GM12878 (cell line): ENCODE measurements at regions not wholly inside any gene's neighbourhood (a gene's known extent, or its start where the extent isn't known, plus 50 kb on each side); places are given as distances from the start of the nearest gene placed in this dataset.

ENCODE experiments used
- ATAC-seq: fragments of 200-7000 bp; cut with Tn5 transposase; 3 replicates; pipeline ENCODE4 v1.9.1; 2020; ENCODE audit warnings: mild to moderate bottlenecking, moderate library complexity
- BruUV-seq: library from RNA; stranded (reverse); fragments of 400-500 nt; replicated peaks from 2 replicates; lab custom pipeline; 2021; lab: Mats Ljungman, UMichigan
- CTCF ChIA-PET: fragments of 300-600 bp; sonication (Branson Sonifier 250); formaldehyde crosslinking; extraction: SDS; loops from one replicate; lab custom pipeline; 2021; ENCODE audit warnings: inconsistent platforms; lab: Yijun Ruan, JAX
- POLR2A ChIA-PET: fragments of 350-600 bp; formaldehyde crosslinking; extraction: SDS; loops from one replicate; lab custom pipeline; 2021; ENCODE audit warnings: inconsistent platforms; lab: Charles Lee
- RAD21 ChIA-PET: fragments of 300-600 bp; sonication (Branson Sonifier 250); formaldehyde crosslinking; loops from one replicate; lab custom pipeline; 2023; ENCODE audit warnings: antibody characterized with exemption; ENCODE audit not compliant: unreplicated experiment; lab: Charles Lee
- SMC1A ChIA-PET: fragments of 300-600 bp; sonication (Branson Sonifier 250); formaldehyde crosslinking; loops from one replicate; lab custom pipeline; 2023; ENCODE audit not compliant: unreplicated experiment, uncharacterized antibody; lab: Charles Lee
- DNase-seq: peaks from one replicate; pipeline ENCODE4 v3.0.0-alpha.2; 2011; ENCODE audit warnings: low read depth, low spot score
- FAIRE-seq: peaks from 3 replicates; lab custom pipeline; 2011; peaks lifted over from hg19 to GRCh38; lab: Jason Lieb, UNC
- H2AFZ ChIP-seq: 2 replicates; pipeline ENCODE4 v1.6.0; 2011; ENCODE audit warnings: low read depth, low read length, control low read depth; ENCODE audit not compliant: control insufficient read depth
- H3K27ac ChIP-seq: 2 replicates; pipeline ENCODE4 v1.5.1; 2011; ENCODE audit warnings: control low read depth; ENCODE audit not compliant: control insufficient read depth, insufficient read depth
- H3K27me3 ChIP-seq, 2 experiments: replicated peaks in 1 of 2; 2 replicates each; pipeline versions ENCODE4 v1.6.0 to v1.6.1; 2011; ENCODE audit warnings: low read length in 1 of 2; ENCODE audit not compliant: control insufficient read depth in 2 of 2, insufficient read depth in 2 of 2
- H3K36me3 ChIP-seq, 2 experiments: 2 replicates each; pipeline ENCODE4 v1.5.1; 2011; ENCODE audit warnings: low read length in 1 of 2; ENCODE audit not compliant: control insufficient read depth in 2 of 2, insufficient read depth in 2 of 2
- H3K4me1 ChIP-seq: 2 replicates; pipeline ENCODE4 v1.6.1; 2011; ENCODE audit warnings: mild to moderate bottlenecking, low read length, moderate library complexity, mixed read lengths; ENCODE audit not compliant: control insufficient read depth, insufficient read depth
- H3K4me2 ChIP-seq: 2 replicates; pipeline ENCODE4 v1.6.0; 2011; ENCODE audit warnings: control low read depth; ENCODE audit not compliant: control insufficient read depth, insufficient read depth
- H3K4me3 ChIP-seq: fragments of 200-600 bp; sonication (generic); 2 replicates; pipeline ENCODE4 v1.5.1; 2016
- H3K79me2 ChIP-seq: 2 replicates; pipeline ENCODE4 v1.6.0; 2011; ENCODE audit warnings: low read length; ENCODE audit not compliant: control insufficient read depth, insufficient read depth
- H3K9ac ChIP-seq: 2 replicates; pipeline ENCODE4 v1.8.0; 2011; ENCODE audit warnings: low read length, control low read depth, mixed read lengths; ENCODE audit not compliant: control insufficient read depth, insufficient read depth
- H3K9me3 ChIP-seq: replicated peaks from 3 replicates; pipeline ENCODE4 v1.5.1; 2011; ENCODE audit warnings: mild to moderate bottlenecking, low read length; ENCODE audit not compliant: control insufficient read depth, insufficient read depth
- H4K20me1 ChIP-seq: 2 replicates; pipeline ENCODE4 v1.6.0; 2011; ENCODE audit not compliant: control insufficient read depth, insufficient read depth
- CREB1 ChIP-seq: IDR thresholded peaks from 2 replicates; pipeline ENCODE4 v1.6.1; 2012; ENCODE audit warnings: low read depth, mild to moderate bottlenecking, inconsistent platforms
- EED ChIP-seq: sonication (generic); IDR thresholded peaks from 2 replicates; pipeline ENCODE4 v1.6.1; 2016; ENCODE audit warnings: antibody characterized with exemption, low read depth
- MEF2B ChIP-seq: fragments of 450-650 bp; IDR thresholded peaks from 2 replicates; pipeline ENCODE4 v1.6.1; 2018; ENCODE audit warnings: mild to moderate bottlenecking, moderate library complexity; ENCODE audit not compliant: partially characterized antibody, poor library complexity, severe bottlenecking
- MYC ChIP-seq: IDR thresholded peaks from 2 replicates; pipeline ENCODE4 v1.6.1; 2011; ENCODE audit warnings: mild to moderate bottlenecking, low read length, moderate library complexity, inconsistent platforms; ENCODE audit not compliant: insufficient read depth, insufficient replicate concordance, insufficient read length, severe bottlenecking
- SMAD5 ChIP-seq: IDR thresholded peaks from 2 replicates; pipeline ENCODE4 v1.6.1; 2016; ENCODE audit warnings: antibody characterized with exemption, low read depth
- SP1 ChIP-seq: IDR thresholded peaks from one replicate; pipeline ENCODE4 v1.6.1; 2011; ENCODE audit warnings: low read depth, low read length
- SREBF2 ChIP-seq: IDR thresholded peaks from 2 replicates; pipeline ENCODE4 v1.6.1; 2012; ENCODE audit warnings: mild to moderate bottlenecking, low read length
- TBL1XR1 ChIP-seq: IDR thresholded peaks from 2 replicates; pipeline ENCODE4 v1.6.1; 2012; ENCODE audit warnings: low read depth, low read length, improper control_type of control experiment
- ZNF24 ChIP-seq: fragments of 450-650 bp; IDR thresholded peaks from 2 replicates; pipeline ENCODE4 v1.6.1; 2017; ENCODE audit warnings: antibody characterized with exemption, mild to moderate bottlenecking
- whole genome bisulfite sequencing: methylation state at CpG from one replicate; pipeline ENCODE4 v1.1.6; 2016; ENCODE audit warnings: low lambda C conversion rate; ENCODE audit not compliant: insufficient replicate concordance, insufficient coverage; ENCODE audit errors: missing lambda C conversion rate; 5-methylcytosine and 5-hydroxymethylcytosine counted together
- in situ Hi-C: fragments of 300-500 bp; cut with MboI; formaldehyde crosslinking; loops from 9 replicates; pipeline ENCODE4 v1.14.3; 2018; ENCODE audit warnings: mixed read lengths
- intact Hi-C: fragments of 100-400 bp; cut with micrococcal nuclease; formaldehyde crosslinking; loops from one replicate; pipeline ENCODE4 v1.14.2; 2022; ENCODE audit not compliant: unreplicated experiment
- TF ChIP-seq, protein P1 (sequence below): IDR thresholded peaks from 2 replicates; pipeline ENCODE4 v1.6.1; 2012; ENCODE audit warnings: low read depth, low read length, improper control_type of control experiment
- TF ChIP-seq, protein P2 (sequence below): fragments of 150-350 bp; IDR thresholded peaks from 2 replicates; pipeline ENCODE4 v1.6.1; 2016; ENCODE audit warnings: low read depth, low read length
- TF ChIP-seq, protein P3 (sequence below): IDR thresholded peaks from 2 replicates; pipeline ENCODE4 v1.6.1; 2011; ENCODE audit warnings: low read depth, low read length, improper control_type of control experiment, borderline replicate concordance

DNA sequence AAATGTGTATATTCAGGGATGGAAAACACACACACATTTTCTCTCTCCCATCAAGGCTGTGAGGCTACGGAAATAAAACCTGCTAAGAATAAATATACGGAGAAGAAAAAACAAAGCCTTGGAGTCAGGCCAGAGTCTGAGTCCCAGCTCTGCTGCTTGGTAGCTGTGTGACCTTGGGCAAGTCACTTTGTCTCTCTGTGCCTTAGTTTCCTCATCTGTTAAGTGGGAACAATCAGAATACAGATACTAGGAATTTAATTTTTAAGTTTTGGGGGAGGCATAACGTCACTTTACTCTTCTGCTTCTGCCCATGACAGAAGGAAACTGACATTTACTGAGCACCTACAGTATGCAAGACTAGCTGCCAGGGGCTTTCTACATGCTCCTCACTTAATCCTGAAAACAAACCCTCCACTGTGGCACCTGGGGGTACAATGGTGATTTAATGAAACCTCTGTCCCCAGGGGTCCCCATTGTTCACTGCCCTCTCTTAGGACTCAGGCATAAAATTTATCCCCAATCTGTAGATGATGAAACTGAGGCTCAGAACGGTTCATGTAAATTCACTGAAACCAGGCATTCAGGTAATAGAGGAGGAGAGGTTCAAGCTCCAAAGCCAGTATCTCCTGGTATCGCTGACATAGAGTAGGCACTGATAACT lies 131.9 kb upstream of the SERPIND1 start:
- intact Hi-C loops = no loop called here
- H3K9ac ChIP-seq = no peak overlapping the region
- SMC1A ChIA-PET = no interaction called here
- CTCF ChIA-PET = interaction anchor here (1.2 kb wide), 1 partner anchor 78 kb away, joined by 3 read pairs; no protein-coding TSS in a partner anchor
- no peak overlapping the region for H3K4me3 ChIP-seq
- no peak for FAIRE-seq
- 0 out of 3 replicates have a peak, but pooled peaks cover 2% of the 10 kb centered on the region for H3K9me3 ChIP-seq
- no peaks in the 10 kb centered on the region for H3K27me3 ChIP-seq
- RAD21 ChIA-PET = no interaction called here
- no TSS peak for BruUV-seq
- no peak for DNase-seq
- H4K20me1 ChIP-seq = no peaks in the 10 kb centered on the region
- ATAC-seq = no peak
- POLR2A ChIA-PET = no interaction called here
- H3K4me1 ChIP-seq = no peaks in the 10 kb centered on the region
- no peak overlapping the region for H2AFZ ChIP-seq
- no peak overlapping the region for H3K27ac ChIP-seq
- H3K36me3 ChIP-seq = no peaks in the 10 kb centered on the region
- in situ Hi-C loops = no loop called here
- H3K4me2 ChIP-seq = no peak overlapping the region
- no peaks in the 10 kb centered on the region for H3K79me2 ChIP-seq
- TF ChIP-seq CREB1 (no peak), MYC (no peak)
- TF ChIP-seq, protein P1, sequence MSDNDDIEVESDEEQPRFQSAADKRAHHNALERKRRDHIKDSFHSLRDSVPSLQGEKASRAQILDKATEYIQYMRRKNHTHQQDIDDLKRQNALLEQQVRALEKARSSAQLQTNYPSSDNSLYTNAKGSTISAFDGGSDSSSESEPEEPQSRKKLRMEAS = no peak
- WGBS = 50% methylated on average over 5 of the region's 5 CpGs

DNA sequence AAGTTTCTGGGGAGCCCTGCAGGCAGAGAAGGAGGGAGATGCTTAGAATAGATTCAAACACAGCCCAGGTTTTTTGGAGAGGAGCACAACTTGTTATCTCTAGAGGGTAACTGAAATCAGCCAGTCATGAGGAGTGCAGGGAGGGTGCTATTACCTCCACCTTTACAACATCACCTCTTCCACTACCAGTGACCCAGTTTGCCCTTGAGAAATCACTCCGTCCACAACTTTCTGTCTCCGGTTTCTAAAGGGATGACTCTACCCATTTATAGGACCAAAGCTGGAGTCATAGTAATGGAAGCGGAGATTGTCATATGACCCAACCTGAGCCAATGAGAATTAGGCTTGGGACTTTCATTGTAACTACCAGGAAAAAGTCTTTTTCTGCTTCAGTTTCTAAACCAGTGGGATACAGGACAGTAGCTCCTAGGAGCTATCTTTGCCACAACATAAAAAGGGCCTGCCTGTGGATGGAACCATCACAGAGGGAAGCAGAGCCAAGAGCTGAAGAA lies 131.2 kb upstream of the SERPIND1 start:
- ATAC-seq (no peak), FAIRE-seq (no peak), DNase-seq (no peak)
- H3K9ac ChIP-seq = no peak overlapping the region
- no peaks in the 10 kb centered on the region for H4K20me1 ChIP-seq
- ChIA-PET POLR2A (no interaction called here), CTCF (interaction anchor here (1.1 kb wide), 1 partner anchor 13 kb away, joined by 3 read pairs; no protein-coding TSS in a partner anchor), RAD21 (no interaction called here), SMC1A (no interaction called here)
- no peak overlapping the region for H3K27ac ChIP-seq
- 0 out of 3 replicates have a peak, but pooled peaks cover 2% of the 10 kb centered on the region for H3K9me3 ChIP-seq
- H3K4me2 ChIP-seq = no peak overlapping the region
- no peaks in the 10 kb centered on the region for H3K79me2 ChIP-seq
- BruUV-seq = no TSS peak
- intact Hi-C loops (no loop called here), in situ Hi-C loops (no loop called here)
- no peak overlapping the region for H2AFZ ChIP-seq
- no peaks in the 10 kb centered on the region for H3K27me3 ChIP-seq
- no peak overlapping the region for H3K4me3 ChIP-seq
- 58% methylated on average over 3 of the region's 3 CpGs for WGBS
- H3K4me1 ChIP-seq = no peaks in the 10 kb centered on the region
- H3K36me3 ChIP-seq = no peaks in the 10 kb centered on the region
- TF ChIP-seq ZNF24 (no peak), SMAD5 (no peak), MEF2B (no peak), EED (no peak), TBL1XR1 (no peak), SP1 (no peak), SREBF2 (no peak)
- TF ChIP-seq, protein P2, sequence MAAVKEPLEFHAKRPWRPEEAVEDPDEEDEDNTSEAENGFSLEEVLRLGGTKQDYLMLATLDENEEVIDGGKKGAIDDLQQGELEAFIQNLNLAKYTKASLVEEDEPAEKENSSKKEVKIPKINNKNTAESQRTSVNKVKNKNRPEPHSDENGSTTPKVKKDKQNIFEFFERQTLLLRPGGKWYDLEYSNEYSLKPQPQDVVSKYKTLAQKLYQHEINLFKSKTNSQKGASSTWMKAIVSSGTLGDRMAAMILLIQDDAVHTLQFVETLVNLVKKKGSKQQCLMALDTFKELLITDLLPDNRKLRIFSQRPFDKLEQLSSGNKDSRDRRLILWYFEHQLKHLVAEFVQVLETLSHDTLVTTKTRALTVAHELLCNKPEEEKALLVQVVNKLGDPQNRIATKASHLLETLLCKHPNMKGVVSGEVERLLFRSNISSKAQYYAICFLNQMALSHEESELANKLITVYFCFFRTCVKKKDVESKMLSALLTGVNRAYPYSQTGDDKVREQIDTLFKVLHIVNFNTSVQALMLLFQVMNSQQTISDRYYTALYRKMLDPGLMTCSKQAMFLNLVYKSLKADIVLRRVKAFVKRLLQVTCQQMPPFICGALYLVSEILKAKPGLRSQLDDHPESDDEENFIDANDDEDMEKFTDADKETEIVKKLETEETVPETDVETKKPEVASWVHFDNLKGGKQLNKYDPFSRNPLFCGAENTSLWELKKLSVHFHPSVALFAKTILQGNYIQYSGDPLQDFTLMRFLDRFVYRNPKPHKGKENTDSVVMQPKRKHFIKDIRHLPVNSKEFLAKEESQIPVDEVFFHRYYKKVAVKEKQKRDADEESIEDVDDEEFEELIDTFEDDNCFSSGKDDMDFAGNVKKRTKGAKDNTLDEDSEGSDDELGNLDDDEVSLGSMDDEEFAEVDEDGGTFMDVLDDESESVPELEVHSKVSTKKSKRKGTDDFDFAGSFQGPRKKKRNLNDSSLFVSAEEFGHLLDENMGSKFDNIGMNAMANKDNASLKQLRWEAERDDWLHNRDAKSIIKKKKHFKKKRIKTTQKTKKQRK = no peak
- TF ChIP-seq, protein P3, sequence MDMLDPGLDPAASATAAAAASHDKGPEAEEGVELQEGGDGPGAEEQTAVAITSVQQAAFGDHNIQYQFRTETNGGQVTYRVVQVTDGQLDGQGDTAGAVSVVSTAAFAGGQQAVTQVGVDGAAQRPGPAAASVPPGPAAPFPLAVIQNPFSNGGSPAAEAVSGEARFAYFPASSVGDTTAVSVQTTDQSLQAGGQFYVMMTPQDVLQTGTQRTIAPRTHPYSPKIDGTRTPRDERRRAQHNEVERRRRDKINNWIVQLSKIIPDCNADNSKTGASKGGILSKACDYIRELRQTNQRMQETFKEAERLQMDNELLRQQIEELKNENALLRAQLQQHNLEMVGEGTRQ = no peak
- TF ChIP-seq, protein P1 = no peak
